ENCODE measurements at regions not wholly inside any gene's neighbourhood (a gene's known extent, or its start where the extent isn't known, plus 50 kb on each side); places are given as distances from the start of the nearest gene placed in this dataset.

- Histone ChIP-seq H3K4me2 (no peak overlapping the region), H3K79me2 (no peaks in the 10 kb centered on the region), H3K9me2 (replicated peaks; ENCODE audit: insufficient read depth) (no peaks in the 10 kb centered on the region), H3K4me3 (no peak overlapping the region), H2AFZ (no peak overlapping the region), H3K9me3 (ENCODE audit: low read depth) (no peaks in the 10 kb centered on the region), H3K36me3 (replicated peaks; ENCODE audit: insufficient read depth, low read depth) (no peaks in the 10 kb centered on the region), H3K27ac (no peak overlapping the region), H4K20me1 (ENCODE audit: insufficient read depth, poor library complexity, severe bottlenecking) (no peaks in the 10 kb centered on the region), H3K27me3 (no peaks in the 10 kb centered on the region), H3K4me1 (ENCODE audit: insufficient read depth) (no peaks in the 10 kb centered on the region)
- TF ChIP-seq CTCF (IDR thresholded peaks at IDR 0.05; ENCODE audit: poor library complexity) (no peak), EZH2phosphoT487 (IDR thresholded peaks at IDR 0.05; ENCODE audit: low read depth, severe bottlenecking, unreplicated experiment) (no peak), EZH2 (IDR thresholded peaks at IDR 0.05; ENCODE audit: borderline replicate concordance) (no peak)
- no peak for DNase-seq (ENCODE audit: low spot score)
- WGBS (ENCODE audit: low lambda C conversion rate, missing lambda C conversion rate) = 56% methylated on average over 3 of the region's 3 CpGs
Measured at GRCh38 chr2:88856409-88857135, 165.1 kb downstream of the RPIA start.

GRCh38 chr2:88857274-88857741 lies 165.8 kb downstream of the RPIA start:
- H3K27ac ChIP-seq = no peak overlapping the region
- no peak overlapping the region for H3K4me3 ChIP-seq
- H3K79me2 ChIP-seq = no peaks in the 10 kb centered on the region
- TF ChIP-seq CTCF (IDR thresholded peaks at IDR 0.05; ENCODE audit: poor library complexity) (no peak), EZH2 (IDR thresholded peaks at IDR 0.05; ENCODE audit: borderline replicate concordance) (no peak), EZH2phosphoT487 (IDR thresholded peaks at IDR 0.05; ENCODE audit: low read depth, severe bottlenecking, unreplicated experiment) (no peak)
- H3K4me1 ChIP-seq (ENCODE audit: insufficient read depth) = no peaks in the 10 kb centered on the region
- no peak overlapping the region for H2AFZ ChIP-seq
- H3K9me2 ChIP-seq (replicated peaks; ENCODE audit: insufficient read depth) = no peaks in the 10 kb centered on the region
- H3K36me3 ChIP-seq (replicated peaks; ENCODE audit: insufficient read depth, low read depth) = no peaks in the 10 kb centered on the region
- 77% methylated on average over 9 of the region's 9 CpGs for WGBS (ENCODE audit: low lambda C conversion rate, missing lambda C conversion rate)
- no peaks in the 10 kb centered on the region for H3K27me3 ChIP-seq
- DNase-seq (ENCODE audit: low spot score) = no peak
- no peak overlapping the region for H3K4me2 ChIP-seq
- no peaks in the 10 kb centered on the region for H3K9me3 ChIP-seq (ENCODE audit: low read depth)
- H4K20me1 ChIP-seq (ENCODE audit: insufficient read depth, poor library complexity, severe bottlenecking) = no peaks in the 10 kb centered on the region

- H3K4me2 ChIP-seq = no peak overlapping the region
Measured at GRCh38 chr2:88857951-88858411, 166.5 kb downstream of the RPIA start.

More at GRCh38 chr2:88857951-88858411, 166.5 kb downstream of the RPIA start:
- WGBS (ENCODE audit: low lambda C conversion rate, missing lambda C conversion rate) = 63% methylated on average over 7 of the region's 7 CpGs
- Histone ChIP-seq H3K79me2 (no peaks in the 10 kb centered on the region), H3K9me3 (ENCODE audit: low read depth) (no peaks in the 10 kb centered on the region), H4K20me1 (ENCODE audit: insufficient read depth, poor library complexity, severe bottlenecking) (no peaks in the 10 kb centered on the region), H3K27ac (no peak overlapping the region), H3K9me2 (replicated peaks; ENCODE audit: insufficient read depth) (no peaks in the 10 kb centered on the region), H3K36me3 (replicated peaks; ENCODE audit: insufficient read depth, low read depth) (no peaks in the 10 kb centered on the region), H3K4me1 (ENCODE audit: insufficient read depth) (no peaks in the 10 kb centered on the region), H3K4me3 (no peak overlapping the region), H3K27me3 (no peaks in the 10 kb centered on the region), H2AFZ (no peak overlapping the region)
- TF ChIP-seq CTCF (IDR thresholded peaks at IDR 0.05; ENCODE audit: poor library complexity) = no peak
- no peak for DNase-seq (ENCODE audit: low spot score)

All from hepatocyte (in vitro differentiated cells).